Activated CD4-positive, alpha-beta T cell treated with anti-CD3 and anti-CD28 coated beads, Interleukin-2, amount 50 U/mL, for 48 hours (primary cell): ENCODE measurements at regions not wholly inside any gene's neighbourhood (a gene's known extent, or its start where the extent isn't known, plus 50 kb on each side); places are given as distances from the start of the nearest gene placed in this dataset.

Experiments used
- DNase-seq, 2 experiments: peaks; one replicate each; pipeline ENCODE4 v3.0.0-alpha.2; 2020

DNA sequence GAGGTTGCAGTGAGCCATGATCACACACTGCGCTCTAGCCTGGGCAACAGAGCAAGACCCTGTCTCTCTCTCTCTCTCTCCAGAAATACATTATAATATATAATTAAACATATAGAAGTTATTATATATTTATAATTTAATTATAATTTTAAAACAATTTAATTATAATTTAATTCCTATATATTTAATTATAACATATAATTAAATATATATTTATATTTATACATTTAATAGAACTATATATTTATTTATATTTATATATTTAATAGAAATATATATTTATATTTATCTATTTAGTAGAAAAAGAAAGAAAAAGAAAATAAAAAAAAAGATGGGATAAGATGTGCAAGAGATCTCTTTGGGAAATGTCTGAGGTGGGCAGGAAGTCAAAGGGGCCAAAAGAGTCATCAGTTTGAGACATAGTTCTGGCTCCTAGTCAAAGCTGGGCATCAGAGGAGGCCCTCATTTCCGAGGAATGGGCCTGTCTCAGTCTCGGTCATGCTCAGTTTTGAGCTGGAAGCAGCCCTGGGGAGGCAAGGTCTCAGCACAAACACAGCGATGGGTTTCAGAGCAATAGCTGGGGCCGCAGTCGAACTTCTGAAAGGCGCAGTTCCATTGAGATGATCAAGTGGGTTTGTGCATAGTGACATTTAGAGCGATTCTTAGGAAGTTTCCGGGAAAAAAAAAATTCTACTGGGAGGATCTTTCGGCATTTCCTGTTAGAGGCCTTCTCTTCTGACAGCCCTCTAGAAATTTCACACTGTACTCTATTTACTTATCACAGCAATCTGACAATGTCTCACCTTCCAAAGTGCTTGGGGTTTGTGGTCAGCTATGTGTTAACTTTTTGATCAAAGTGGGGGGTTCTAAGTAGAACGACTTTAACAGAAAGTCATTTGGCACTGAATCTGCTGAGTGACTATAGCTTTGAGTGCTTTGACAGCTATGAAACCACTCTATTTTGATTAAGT, 58.7 kb upstream of the GZMB start:
- DNase-seq: peak; percentile 38 to 46

DNA sequence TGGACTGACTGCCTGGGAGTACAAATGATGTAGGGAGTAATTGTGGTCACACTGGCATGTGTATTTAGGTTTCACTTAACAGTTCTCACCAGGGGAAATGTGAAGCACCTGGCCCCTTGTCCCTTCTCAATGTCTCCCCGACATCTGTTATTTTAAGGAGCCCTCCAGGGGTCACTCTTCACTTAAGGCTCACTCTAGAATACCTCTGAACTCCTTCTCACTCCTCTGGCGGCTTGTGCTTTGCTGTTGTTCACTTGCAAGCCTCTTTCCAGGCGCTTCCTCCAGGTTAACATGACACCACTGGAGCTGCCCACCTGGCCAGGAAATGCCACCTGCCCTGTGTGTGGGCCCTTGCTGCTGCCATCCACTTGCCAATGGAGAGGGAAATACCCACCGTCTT, 56.5 kb upstream of the GZMB start:
- DNase-seq: no peak

DNA sequence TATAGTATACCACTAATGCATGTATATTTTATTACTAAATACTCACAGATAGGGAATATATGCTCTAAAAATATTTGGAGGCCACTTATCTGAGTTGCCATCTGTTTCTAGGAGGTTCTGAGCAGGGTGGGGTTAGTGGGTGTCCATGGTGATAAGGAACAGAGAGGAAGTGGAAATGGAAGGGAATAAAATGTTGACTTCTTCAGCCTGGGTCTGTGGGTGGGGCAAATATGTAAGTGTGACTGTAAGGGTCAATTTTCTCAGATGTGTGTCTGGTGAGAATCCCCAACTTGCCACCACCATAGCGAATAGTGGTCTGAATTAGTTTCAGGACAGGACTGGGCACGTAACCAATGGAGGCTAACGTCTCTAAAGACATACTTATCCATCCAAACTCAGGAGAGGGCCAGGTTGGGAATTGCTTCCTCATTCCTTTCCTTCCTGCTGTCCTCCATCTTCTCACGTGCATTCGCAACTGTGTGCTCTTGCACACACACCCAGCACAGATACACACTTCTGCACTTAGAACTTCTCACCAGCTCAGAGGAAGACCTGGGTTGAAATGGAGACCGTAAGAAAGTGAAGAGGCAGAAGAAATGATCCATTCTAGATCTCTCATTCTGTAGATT, 54.2 kb upstream of the GZMB start:
- DNase-seq: no peak
